PFSK-1 (cell line): ENCODE measurements at regions not wholly inside any gene's neighbourhood (a gene's known extent, or its start where the extent isn't known, plus 50 kb on each side); places are given as distances from the start of the nearest gene placed in this dataset.

Experiments used
- FOXP2 ChIP-seq: optimal IDR thresholded peaks from 2 replicates; pipeline ENCODE3; 2011; ENCODE audit warnings: borderline replicate concordance, control low read depth, inconsistent platforms; ENCODE audit not compliant: insufficient read depth; ENCODE audit errors: extremely low read length, extremely low read depth
- POLR2AphosphoS5 ChIP-seq: IDR thresholded peaks from 2 replicates; pipeline ENCODE4 v1.6.1; 2012; ENCODE audit warnings: low read depth, mild to moderate bottlenecking, control low read depth, low read length, moderate library complexity
- SIN3A ChIP-seq: IDR thresholded peaks from 2 replicates; pipeline ENCODE4 v1.6.1; 2012; ENCODE audit warnings: mild to moderate bottlenecking, low read length, moderate library complexity, borderline replicate concordance; ENCODE audit not compliant: insufficient read depth
- TAF1 ChIP-seq: IDR thresholded peaks from 2 replicates; pipeline ENCODE4 v1.6.1; 2012; ENCODE audit warnings: low read length, control low read depth, borderline replicate concordance; ENCODE audit not compliant: insufficient read depth
- TF ChIP-seq, protein P1 (sequence below), 2 experiments: IDR thresholded peaks; 2 replicates each; pipeline versions ENCODE4 v1.6.1 to v1.8.0; 2011 to 2012; ENCODE audit warnings: low read depth in 2 of 2, low read length in 2 of 2, control low read depth in 1 of 2, inconsistent platforms in 1 of 2, mild to moderate bottlenecking in 1 of 2, moderate library complexity in 1 of 2; ENCODE audit not compliant: insufficient read depth in 1 of 2

DNA sequence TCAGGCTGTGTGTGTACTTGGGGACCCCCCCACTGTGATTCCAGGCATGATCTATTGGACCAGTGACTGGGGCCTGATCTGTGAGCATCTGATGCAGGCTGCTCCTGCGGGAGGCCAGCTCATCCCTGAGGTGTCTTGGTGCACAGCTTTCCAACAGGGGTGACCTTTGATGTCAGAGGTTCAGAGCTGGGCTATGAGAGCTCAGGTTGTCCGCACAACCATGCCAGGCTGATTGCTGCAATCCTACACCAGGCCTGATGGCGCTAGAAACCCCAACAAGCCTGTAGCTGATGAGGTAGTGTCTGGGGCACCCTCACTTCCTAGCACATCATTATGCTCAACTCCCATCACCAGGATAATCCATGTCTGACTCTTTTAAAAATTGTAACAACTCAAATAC is 56.1 kb upstream of the CACNA2D3 start:
- TF ChIP-seq, protein P1, sequence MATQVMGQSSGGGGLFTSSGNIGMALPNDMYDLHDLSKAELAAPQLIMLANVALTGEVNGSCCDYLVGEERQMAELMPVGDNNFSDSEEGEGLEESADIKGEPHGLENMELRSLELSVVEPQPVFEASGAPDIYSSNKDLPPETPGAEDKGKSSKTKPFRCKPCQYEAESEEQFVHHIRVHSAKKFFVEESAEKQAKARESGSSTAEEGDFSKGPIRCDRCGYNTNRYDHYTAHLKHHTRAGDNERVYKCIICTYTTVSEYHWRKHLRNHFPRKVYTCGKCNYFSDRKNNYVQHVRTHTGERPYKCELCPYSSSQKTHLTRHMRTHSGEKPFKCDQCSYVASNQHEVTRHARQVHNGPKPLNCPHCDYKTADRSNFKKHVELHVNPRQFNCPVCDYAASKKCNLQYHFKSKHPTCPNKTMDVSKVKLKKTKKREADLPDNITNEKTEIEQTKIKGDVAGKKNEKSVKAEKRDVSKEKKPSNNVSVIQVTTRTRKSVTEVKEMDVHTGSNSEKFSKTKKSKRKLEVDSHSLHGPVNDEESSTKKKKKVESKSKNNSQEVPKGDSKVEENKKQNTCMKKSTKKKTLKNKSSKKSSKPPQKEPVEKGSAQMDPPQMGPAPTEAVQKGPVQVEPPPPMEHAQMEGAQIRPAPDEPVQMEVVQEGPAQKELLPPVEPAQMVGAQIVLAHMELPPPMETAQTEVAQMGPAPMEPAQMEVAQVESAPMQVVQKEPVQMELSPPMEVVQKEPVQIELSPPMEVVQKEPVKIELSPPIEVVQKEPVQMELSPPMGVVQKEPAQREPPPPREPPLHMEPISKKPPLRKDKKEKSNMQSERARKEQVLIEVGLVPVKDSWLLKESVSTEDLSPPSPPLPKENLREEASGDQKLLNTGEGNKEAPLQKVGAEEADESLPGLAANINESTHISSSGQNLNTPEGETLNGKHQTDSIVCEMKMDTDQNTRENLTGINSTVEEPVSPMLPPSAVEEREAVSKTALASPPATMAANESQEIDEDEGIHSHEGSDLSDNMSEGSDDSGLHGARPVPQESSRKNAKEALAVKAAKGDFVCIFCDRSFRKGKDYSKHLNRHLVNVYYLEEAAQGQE (IDR thresholded peaks at IDR 0.05; ENCODE audit: insufficient read depth in 1 of 2, low read depth in 2 of 2, low read length in 2 of 2): no peak
- TF ChIP-seq POLR2AphosphoS5: no peak
- TF ChIP-seq TAF1: no peak
- no peak for TF ChIP-seq SIN3A
- TF ChIP-seq FOXP2: no peak
